IMR-90 (cell line): ENCODE measurements at regions not wholly inside any gene's neighbourhood (a gene's known extent, or its start where the extent isn't known, plus 50 kb on each side); places are given as distances from the start of the nearest gene placed in this dataset.

Experiments used
- CHD1 ChIP-seq: IDR thresholded peaks from 2 replicates; pipeline ENCODE4 v1.6.1; 2012; ENCODE audit warnings: low read depth, low read length, improper control_type of control experiment
- CTCF ChIP-seq: conservative IDR thresholded peaks from 2 replicates; pipeline ENCODE4 v1.5.1; 2012; ENCODE audit warnings: mild to moderate bottlenecking, low read depth, low read length, improper control_type of control experiment
- FOS ChIP-seq: fragments of 150-350 bp; IDR thresholded peaks from 2 replicates; pipeline ENCODE4 v1.6.1; 2016; ENCODE audit warnings: low read depth, low read length
- NFE2L2 ChIP-seq: fragments of 150-350 bp; IDR thresholded peaks from 2 replicates; pipeline ENCODE4 v1.6.1; 2016; ENCODE audit warnings: low read depth, mild to moderate bottlenecking, low read length
- RAD21 ChIP-seq: IDR thresholded peaks from 2 replicates; pipeline ENCODE4 v1.6.1; 2012; ENCODE audit warnings: low read length, improper control_type of control experiment

- no peak for TF ChIP-seq NFE2L2
- TF ChIP-seq CHD1 = no peak
- no peak for TF ChIP-seq FOS
- no peak for TF ChIP-seq RAD21
- TF ChIP-seq CTCF = no peak
Observed at GRCh38 chr11:24348908-24349307, 147.9 kb upstream of the LUZP2 start.
